Epithelial cell of prostate (primary cell): ENCODE measurements at regions not wholly inside any gene's neighbourhood (a gene's known extent, or its start where the extent isn't known, plus 50 kb on each side); places are given as distances from the start of the nearest gene placed in this dataset.
A peak's percentile ranks its signal among the peaks of the same experiment; 100 is the strongest.

Experiments
- DNase-seq: peaks from one replicate; pipeline ENCODE4 v3.0.0-alpha.2; 2011; ENCODE audit warnings: low read depth, low spot score
- H3K27ac ChIP-seq: fragments of 450-650 bp; 2 replicates; pipeline ENCODE4 v1.5.1; 2017; ENCODE audit warnings: mild to moderate bottlenecking

DNA sequence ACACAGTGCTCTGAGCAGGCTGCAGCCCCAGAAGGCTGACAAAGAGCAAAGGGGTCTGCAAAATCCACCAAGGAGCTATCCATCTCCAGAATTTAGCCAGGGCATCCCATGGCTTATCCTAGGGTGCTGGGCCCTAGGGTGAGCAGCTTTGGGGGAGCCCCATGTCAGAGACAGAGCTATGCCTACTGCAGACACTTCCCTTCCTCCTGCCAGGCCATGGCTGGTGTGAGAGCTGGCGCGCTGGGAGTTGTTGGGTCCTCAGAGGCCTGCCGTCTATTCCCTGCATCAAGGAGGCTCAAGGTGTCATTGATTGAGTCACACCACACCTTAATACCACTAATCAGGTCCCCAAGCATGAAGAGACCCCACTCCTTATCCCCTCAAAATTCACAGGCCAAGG is 85.3 kb upstream of the TP53I11 start:
- H3K27ac ChIP-seq = no peak overlapping the region
- no peak for DNase-seq

DNA sequence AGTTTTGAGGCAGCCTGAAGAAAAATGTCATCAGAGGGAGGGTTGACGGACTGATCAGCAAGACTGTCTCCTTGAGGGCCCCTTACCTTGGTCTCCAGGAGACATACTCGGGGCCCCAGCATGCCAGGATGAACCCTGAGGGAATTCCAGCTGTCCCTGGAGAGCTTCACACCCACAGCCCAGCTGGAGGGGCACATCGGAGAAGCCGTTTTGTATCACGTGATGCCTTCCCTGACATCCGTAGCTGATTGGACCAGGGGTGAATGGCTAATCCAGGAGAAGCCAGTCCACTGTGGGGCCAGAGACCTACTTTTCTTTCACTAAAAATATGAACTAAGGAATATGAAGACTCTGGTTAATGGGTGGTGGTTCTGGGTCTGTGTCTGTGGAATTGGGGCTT is 86.0 kb upstream of the TP53I11 start:
- no peak for DNase-seq

DNA sequence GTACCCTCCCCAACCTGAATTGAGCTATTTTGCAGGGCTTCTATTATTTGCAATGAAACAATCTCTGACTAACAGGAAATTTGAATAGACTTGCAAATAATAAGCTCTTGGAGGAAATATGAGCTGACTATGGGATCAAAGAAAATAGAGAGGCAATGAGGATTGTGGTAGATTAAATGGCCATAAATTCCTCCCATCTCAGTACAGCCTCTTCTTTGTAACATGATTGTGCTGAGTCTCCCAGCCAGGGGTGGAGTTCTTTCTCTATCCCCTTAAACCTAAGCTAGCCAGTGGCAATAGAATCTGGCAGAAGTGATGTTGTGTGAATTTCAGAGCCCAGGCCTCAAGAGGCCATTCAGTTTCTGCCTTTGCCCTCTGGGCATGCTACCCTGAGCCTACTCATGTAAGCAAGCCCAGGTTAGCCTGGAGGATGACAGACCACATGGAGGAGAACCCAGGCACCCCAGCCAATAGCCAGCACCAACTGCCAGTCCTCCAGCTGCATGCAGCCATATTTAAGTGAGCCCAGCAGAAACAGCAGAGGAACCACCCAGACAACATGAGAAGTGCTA is 86.8 kb upstream of the TP53I11 start:
- H3K27ac ChIP-seq = no peak overlapping the region
- DNase-seq = no peak

More for the DNA sequence above, 86.0 kb upstream of the TP53I11 start:
- no peak overlapping the region for H3K27ac ChIP-seq

DNA sequence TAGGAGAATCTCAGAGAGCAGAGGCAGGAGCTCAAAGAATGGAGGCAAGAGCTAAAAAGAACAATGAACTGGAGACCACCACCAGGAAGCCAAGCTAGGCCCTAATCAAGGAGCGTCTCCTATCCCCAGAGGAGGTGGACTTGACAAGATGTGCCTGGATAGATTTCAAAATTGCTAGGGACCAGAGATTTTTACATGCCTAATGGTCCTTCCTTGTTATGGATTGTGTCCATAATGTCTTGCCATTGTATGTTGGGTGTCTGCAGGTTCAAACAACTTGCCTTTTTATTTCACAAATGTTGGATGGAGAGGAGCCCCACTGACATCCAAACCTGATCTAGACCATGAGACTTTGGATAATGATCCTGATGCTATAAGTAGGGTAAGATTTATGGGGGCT is 88.2 kb upstream of the TP53I11 start:
- DNase-seq = no peak
- no peak overlapping the region for H3K27ac ChIP-seq

DNA sequence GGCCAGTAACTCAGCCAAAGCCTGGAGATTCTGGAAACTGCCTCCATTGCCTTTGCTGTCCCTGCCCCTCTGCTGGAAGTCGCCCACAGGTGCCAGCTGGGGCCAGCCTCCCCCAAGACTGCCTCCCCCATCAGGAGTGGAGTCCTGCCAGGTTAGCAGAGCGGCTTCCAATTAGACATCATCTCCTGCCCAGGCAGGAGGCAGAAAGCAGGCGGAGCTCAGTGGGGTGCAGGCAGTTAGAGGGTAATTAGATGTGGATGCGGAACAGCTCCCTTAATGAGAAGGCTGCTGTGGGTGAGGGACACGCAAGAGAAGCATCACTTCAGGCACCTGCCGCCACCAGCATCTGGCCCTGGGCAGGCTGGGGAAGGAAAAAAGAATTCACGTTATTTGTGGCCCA is 90.9 kb upstream of the TP53I11 start:
- no peak for DNase-seq
- no peak overlapping the region for H3K27ac ChIP-seq

DNA sequence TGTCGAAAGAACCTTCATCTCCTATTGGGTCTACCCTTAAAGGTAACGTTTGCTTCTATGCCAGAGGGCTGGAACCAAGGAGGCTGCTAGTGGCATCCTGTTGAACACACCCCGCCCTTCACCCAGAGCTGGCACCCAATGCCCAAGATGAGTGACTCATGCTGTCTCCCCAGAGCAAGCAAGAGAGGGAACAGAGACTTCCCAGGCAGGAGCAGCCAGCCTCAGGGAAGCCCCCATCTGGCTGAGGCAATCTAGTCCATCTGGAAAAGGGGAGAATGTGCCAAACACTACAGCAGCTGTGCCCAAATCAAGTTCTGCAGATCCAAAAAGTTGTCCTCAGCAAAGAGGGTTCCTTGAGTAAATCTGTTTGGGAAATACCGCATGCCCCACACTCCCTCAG is 91.9 kb upstream of the TP53I11 start:
- H3K27ac ChIP-seq = no peak overlapping the region
- DNase-seq = no peak

DNA sequence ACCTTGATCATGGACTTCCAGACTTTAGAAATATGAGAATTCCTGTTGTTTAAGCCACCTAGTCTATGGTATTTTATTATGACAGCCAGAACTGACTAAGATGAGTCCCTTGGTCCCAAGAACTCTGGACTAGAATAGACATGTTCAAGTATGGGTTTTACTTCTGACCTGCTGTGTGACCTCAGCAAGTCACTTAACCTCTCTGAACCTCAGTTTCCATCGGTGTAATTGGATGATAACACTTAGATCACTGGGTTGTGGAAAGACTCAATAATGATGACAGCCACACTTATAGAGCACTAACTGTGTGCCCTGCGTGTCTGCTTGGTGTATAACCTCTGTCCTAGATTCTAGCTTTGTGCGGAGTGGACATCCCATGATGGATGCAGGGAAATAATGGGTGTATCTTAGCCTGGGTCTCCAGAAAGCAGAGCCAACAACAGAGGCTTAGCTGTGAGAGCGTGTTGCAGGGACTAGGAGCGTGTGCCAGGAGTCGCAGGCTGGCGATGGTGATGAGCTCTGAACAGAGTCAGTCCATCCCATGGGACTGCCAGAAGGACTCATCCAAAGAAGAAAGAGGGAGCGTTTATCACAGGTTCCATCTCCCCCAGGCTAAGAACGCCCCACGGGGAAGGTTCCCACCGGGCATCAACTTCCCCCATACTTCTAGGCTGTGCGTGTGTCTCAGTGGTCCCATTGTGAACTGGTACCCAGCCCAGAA is 93.2 kb upstream of the TP53I11 start:
- no peak for DNase-seq
- no peak overlapping the region for H3K27ac ChIP-seq

DNA sequence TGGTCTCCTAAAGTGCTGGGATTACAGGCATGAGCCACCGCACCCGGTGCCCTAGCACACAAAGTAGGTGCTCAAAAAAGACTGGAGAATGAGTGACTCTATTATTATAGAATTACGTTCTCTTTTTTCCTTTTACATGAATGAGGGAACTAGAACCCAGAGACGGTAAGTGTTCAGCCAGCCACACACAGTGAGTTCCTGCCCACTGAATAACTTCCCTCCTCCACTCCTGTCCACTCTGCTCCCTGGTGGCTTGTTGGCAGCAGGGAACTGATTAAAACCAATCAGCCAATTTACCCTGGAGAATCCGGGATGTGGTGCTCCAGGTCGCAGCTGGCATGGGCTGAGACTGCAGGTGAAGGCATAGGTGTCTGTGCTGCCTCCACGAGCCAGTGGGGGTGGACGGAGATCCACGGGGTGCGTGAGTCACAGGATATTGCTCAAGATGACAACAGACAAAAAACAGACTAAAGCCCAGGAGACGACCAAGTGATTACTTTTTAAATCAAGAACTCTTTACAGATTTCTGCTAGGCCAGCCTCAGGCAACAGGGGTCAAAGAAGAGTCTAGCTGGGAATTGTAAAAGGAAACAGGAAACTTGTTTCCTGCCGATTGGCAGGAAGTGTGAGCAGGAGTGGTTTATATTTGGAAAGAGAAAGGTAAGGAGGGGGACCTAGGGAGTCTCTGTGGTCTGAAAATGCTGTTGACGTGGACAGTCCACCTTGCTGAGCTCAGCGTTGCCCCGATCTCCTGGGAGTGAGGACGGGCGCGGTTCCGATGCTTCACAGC is 95.2 kb upstream of the TP53I11 start:
- peak; percentile 31 for DNase-seq
- peak overlapping the region; percentile 78 for H3K27ac ChIP-seq

DNA sequence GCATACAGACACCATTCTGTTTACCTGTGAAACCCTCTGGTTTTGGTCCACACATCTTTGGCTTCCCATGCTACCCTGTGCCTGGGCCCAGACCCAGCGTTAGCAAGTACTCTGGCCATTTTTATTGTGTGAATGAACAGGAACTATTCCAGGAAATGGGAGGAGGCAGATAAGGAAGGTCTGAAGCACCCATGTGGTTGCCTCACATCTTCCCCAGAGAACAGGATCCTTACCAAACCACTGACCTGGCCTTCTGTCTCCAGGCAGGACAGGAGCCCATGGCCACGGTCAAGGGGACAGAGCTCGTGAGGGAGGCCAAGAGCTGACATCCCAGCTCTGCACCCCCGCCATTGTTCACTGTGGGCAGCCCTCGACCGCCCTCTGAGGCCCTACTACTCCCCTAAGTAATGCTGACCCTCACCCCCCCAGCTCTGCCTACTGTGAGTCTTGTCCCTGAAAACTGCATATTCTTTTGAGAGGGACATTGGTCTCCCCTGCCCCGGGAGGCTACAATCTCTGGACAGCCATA is 97.7 kb upstream of the TP53I11 start:
- H3K27ac ChIP-seq = no peak overlapping the region
- no peak for DNase-seq

DNA sequence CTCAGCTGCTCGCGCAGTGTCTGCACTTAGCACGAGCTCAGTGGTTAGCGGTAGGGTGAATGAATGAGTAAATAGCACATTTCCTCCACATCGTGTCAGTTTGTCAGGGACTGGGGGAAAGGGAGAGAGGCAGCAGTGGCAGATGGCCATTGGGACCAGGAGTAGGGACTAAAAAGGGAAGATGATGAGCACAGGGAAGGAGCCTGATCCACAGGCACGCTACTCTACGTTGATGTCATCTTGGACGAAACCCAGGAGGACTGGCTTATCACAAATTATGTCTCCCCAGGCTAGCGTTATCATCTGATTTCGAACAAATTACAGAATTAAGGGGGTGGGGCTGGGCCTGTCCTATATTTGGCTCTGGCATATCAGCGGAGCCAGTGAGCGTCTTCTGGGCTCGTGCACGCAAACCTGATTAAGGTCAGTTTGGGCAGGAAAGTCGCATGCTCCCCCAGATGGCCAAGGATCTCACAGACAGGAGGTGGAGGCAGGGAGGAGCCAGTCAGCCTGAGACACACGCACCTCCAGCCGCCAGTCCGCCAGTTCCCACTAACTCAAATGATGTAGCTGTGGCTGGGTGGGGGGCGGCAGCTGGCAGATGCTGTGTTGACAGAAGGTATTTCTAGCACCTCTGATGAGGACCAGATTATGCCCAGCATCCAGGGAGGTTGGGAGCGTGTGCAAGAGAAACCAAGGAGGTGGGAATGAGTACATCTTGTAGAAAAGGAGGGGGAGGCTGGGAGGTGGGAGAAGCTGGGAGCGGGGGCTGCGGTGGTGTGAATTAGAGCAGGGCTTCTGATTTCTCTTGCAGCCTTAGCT is 97.4 kb upstream of the PRDM11 start:
- no peak for DNase-seq
- no peak overlapping the region for H3K27ac ChIP-seq

DNA sequence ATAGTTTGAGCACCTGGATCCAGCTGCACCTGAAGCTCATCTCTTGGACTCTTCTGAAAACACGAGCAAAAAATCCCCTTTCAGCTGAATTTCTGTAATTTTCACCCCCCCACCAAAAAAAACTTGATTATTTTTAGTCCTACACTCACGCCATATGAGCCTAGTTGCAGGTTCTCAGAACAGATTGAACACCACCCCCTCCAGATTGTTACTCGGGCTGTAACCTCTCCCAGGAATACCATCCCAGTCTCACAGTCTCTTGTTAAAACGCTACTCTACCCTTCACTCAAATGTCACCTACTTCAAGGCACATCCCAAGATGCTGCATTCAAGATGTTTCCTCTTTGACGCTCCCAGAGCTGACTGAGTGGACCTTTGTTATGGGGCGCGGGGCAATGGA is 96.3 kb upstream of the PRDM11 start:
- no peak overlapping the region for H3K27ac ChIP-seq
- DNase-seq = no peak

DNA sequence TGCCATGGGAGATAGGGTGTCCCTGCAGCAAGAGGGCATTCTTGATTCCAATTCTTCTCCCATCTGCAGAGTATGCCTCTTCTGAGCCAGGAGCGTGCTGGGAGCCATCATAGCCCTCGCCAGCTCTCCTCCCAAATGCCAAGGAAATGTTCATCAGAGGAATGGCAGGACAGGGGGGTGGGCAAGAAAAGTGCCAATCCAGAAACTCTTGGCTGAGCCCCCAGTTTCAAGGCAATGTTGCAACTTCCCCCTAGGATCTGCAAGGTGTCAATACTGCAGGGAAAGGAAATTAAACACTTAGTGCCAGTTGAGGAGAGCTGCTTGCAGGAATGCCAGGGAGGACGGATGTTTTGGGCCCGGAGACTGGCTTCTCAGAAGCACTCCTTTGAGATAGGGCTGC is 94.8 kb upstream of the PRDM11 start:
- DNase-seq = no peak
- H3K27ac ChIP-seq = no peak overlapping the region

DNA sequence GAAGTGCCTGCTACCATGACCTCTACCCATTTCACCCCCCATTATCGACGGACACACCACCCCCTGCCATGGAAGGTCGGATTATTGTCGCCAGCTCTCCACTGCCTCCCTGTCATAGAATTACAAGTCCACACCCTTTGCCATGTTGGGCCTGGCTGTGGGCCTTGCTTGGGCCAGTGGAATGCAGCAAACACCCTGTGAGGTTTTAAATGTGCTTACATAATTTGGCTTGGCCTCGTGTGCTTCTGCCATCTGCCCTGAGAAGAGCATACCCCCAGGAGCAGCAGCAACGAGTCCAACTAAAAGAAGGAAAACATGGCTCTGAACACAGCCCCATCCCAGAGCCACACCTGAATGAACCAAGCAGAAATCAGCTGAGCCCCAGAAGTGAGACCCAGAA is 94.1 kb upstream of the PRDM11 start:
- DNase-seq = no peak
- H3K27ac ChIP-seq = no peak overlapping the region

DNA sequence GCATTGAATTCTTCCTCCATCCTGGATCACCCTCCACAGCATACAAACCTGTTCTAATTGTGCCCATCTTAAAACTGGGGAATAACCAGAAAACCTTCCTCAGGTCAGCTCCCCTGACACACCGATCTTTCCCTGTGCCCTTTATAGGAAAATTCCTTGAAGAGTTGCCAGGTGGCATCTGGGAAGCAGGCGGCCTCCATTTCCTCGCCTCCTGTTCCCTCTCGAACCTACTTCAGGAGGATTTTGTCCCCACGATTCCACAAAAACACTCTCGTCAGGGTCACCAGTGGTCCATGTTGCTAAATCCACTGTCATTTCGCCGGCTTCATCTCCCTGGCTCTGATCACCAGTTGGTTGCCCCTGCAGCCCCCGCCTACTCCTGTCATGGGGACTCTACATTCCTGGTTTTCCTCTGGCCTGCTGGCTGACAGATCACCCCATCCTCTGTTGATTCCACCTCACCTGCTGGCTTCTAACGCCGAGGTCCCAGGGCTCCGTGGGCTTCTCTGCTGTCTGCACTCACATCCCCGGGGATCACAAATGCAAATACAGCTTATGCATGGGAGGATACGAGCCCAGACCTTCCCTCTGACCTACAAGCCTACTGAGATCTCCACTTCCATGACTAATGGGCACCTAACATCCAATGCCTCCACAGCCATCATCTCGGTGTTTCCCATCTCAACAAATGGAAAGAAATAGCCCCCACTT is 92.5 kb upstream of the PRDM11 start:
- H3K27ac ChIP-seq = no peak overlapping the region
- no peak for DNase-seq

DNA sequence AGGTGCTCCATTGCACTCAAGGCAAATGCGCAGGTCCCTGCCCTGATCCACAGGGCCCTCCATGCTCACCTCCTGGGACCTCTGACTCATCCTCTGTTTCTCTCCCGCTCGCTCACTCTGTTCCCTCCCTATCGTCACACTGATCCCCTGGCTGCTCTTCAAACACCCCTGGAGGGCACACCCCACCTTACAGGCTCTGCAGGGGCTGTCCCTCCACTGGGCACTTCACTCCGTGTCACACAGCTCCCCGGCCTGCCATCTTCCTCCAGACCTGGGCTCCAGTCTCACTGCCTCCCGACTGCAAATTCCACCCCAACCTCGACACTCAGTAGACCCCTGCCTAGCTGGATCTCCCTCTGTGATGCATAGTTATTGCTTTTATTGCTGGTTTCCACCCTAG is 91.5 kb upstream of the PRDM11 start:
- no peak for DNase-seq
- H3K27ac ChIP-seq = no peak overlapping the region

DNA sequence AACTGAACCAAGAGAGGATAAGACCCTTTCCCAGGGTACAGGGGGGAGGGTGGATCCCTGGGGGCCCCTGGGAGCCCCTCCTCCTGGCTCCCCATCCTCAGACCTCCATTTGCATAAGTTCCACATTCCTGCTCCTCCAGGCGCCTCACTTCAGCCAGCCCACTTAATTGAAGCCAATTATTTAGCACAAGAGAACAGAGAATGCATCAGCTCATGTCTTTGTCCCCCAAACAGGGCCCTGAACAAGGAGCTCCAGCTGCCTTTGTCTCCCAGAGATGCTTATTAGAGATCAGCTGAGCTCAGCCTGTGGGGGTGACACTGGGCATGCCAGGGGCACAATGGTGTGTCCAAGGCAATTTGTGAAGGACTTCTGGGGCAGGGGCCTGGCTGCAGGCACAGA is 89.9 kb upstream of the PRDM11 start:
- no peak for DNase-seq
- H3K27ac ChIP-seq = no peak overlapping the region

DNA sequence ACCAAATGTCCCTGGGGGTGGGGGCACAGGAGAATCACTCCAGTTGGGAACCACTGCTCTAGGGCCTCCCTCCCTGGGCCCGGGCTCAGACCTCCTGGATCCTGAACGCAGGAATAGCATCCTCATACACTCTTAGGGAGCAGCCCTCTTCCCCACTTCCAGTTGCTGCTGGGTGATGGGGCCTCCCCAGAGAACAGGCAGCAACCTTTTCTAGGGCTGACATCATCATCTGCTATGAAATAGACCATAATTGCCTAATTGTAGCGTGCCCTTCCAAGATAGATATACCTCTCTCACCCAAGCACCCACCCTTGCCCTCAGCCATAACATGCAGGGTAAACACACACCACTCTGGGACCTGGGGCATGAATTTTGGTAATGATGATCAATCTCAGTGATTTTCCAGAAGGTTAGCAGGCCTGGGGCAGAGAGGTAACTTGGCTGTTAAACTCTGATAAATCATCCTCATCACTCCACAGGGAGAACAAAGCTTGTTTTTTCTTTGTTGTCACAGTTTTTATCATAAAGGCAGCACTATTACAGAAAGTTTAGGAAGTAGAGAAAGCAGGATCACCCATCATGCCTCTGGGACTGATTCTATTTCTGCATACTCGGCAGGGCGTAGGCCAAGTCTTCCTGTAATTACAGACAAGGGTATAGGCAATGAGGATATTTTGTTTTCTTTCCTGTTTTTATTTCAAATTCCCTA is 88.3 kb upstream of the PRDM11 start:
- no peak for DNase-seq
- H3K27ac ChIP-seq = no peak overlapping the region

DNA sequence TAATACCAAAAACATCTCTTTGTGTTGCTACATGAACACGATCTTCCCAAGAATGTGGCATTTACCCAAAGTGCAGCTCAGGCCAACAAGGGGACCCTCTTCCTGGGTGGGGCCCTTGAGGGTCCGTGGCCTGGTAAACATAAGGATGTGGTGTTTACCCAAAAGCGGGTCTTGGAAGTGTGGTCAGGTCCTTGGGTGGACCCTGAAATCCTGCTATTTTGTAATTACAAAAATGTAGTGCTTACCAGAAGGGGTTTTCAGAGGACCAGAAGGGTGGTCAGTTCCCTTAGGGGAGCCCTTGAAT is 87.8 kb upstream of the PRDM11 start:
- no peak for DNase-seq
- no peak overlapping the region for H3K27ac ChIP-seq

DNA sequence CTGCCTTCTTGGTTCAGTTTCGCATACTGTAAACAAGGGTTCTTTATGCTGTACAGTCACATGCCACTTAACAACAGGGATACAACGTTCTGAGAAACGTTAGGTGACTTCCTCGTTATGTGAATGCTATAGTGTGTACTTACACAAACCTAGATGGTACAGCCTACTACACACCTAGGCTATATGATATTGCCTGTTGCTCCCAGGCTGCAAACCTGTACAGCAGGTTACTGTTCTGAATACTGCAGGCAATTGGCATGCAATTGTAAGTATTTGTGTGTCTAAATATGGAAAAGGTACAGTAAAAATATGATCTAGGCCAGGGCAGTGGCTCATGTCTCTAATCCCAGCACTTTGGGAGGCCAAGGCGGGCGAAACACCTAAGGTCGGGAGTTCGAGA is 85.7 kb upstream of the PRDM11 start:
- DNase-seq = no peak
- H3K27ac ChIP-seq = no peak overlapping the region

DNA sequence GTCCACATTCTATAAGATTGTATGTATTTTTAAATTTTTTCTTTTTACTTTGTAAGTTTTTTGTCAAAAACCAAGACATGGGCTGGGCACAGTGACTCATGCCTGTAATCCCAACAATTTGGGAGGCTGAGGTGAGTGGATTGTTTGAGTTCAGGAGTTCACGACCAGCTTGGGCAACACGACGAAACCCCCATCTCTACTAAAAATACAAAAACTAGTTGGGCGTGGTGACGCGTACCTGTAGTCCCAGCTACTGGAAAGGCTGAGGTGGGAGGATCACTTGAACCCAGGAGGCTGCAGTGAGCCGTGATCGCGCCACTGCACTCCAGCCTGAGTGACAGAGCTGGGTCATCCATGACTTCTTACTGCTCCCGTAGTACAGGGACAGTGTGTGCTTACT is 84.8 kb upstream of the PRDM11 start:
- DNase-seq = no peak
- no peak overlapping the region for H3K27ac ChIP-seq
